GM18907 (cell line): ENCODE measurements at regions not wholly inside any gene's neighbourhood (a gene's known extent, or its start where the extent isn't known, plus 50 kb on each side); places are given as distances from the start of the nearest gene placed in this dataset.
"Not testable (repeated sequence)": the region's sequence is repeated elsewhere in the genome, so short reads cannot be mapped to it uniquely, and the experiment has no call there.

Source experiments
- ATAC-seq: cut with Tn5 transposase; IDR thresholded peaks from one replicate; pipeline ENCODE4 v1.9.1; 2021; ENCODE audit warnings: mild to moderate bottlenecking, moderate library complexity; ENCODE audit not compliant: unreplicated experiment

DNA sequence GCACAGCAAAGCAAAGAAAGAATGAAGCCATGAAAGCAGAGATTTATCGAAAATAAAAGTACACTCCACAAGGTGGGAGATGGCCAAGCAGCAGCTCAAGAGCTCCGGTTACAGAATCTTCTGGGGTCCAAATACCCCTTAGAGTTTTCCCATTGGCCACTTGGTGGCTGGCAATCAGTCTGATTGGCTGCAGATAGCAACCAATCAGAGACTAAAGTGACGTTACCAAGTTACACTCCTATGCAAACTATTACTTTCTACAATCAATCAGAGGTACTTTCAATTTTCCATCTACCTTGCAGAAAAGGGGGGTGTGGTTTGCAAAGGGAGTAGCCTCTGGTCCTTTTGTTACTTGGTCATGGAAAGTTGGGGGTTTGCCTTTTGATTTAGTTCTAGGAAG lies 58.0 kb upstream of the AUTS2 start:
- ATAC-seq = no peak

DNA sequence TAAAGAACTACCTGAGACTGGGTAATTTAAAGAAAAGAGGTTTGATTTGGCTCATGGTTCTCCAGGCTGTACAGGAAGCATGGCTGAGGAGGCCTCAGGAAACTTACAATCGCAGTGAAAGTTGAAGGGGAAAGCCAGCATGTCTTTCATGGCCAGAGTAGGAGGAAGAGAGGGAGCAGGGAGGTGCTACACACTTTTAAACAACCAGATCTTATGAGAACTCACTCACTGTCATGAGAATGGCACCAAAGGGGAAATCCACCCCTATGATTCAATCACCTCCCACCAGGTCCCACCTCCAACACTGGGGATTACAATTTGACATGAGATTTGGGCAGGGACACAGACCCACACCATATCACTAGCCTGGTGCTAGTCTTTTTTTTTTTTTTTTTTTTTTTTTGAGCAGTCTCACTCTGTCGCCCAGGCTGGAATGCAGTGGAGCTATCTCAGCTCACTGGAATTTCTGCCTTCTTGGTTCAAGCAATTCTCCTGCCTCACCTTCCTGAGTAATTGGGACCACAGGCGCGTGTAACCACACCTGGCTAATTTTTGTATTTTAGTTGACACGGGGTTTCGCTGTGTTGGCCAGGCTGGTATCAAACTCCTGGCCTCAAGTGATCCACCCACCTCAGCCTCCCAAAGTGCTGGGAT lies 56.4 kb upstream of the AUTS2 start:
- ATAC-seq = not testable (repeated sequence)

DNA sequence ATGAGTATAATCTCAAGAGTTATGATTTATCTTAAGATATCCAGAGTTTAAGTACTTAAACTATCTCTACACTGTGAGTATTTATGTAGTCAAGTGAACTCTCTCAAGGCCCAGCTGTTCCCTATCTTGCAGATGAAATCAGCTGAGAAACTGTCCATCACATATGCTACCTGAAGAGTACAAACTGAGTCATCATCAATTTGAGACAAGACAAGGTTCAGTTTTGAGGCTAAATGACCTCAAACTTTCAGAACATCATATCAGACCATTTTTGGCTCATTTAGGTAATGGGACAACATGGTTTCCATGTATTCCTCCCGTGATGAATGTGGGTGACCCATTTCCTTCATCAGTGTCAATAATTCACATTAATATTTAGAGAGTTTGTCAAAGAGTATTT lies 53.1 kb upstream of the AUTS2 start:
- ATAC-seq = no peak
